HEK293 (cell line): ENCODE measurements at regions not wholly inside any gene's neighbourhood (a gene's known extent, or its start where the extent isn't known, plus 50 kb on each side); places are given as distances from the start of the nearest gene placed in this dataset.

ENCODE experiments used
- CTCF ChIA-PET: fragments of 350-600 bp; formaldehyde crosslinking; extraction: SDS; loops from one replicate; lab custom pipeline; 2021; ENCODE audit warnings: antibody characterized with exemption; lab: Yijun Ruan, JAX
- POLR2A ChIA-PET: fragments of 300-600 bp; formaldehyde crosslinking; extraction: SDS; loops from one replicate; lab custom pipeline; 2020; ENCODE audit warnings: antibody characterized with exemption, inconsistent platforms; lab: Yijun Ruan, JAX
- H3K27ac ChIP-seq: fragments of 200-500 bp; sonication (Bioruptor generic); 2 replicates; pipeline ENCODE4 v1.5.1; 2014; ENCODE audit warnings: low read depth, low read length, control low read depth, inconsistent platforms; ENCODE audit errors: extremely low read depth
- H3K36me3 ChIP-seq, 2 experiments: fragments of 200-500 bp in 1 of 2; sonication (Bioruptor generic) in 1 of 2; 1 replicate in 1 of 2; 2 replicates in 1 of 2; pipeline ENCODE4 v1.5.1; 2014 to 2017; ENCODE audit warnings: inconsistent platforms in 2 of 2, low read length in 2 of 2; ENCODE audit not compliant: control insufficient read depth in 2 of 2, insufficient read depth in 1 of 2
- H3K4me1 ChIP-seq: fragments of 200-500 bp; sonication (Bioruptor generic); 2 replicates; pipeline ENCODE4 v1.5.1; 2014; ENCODE audit warnings: mild to moderate bottlenecking, low read length, inconsistent platforms; ENCODE audit not compliant: control insufficient read depth, insufficient read depth
- H3K4me3 ChIP-seq: 2 replicates; pipeline ENCODE4 v1.5.1; 2011; ENCODE audit warnings: low read depth, mild to moderate bottlenecking, control low read depth, low read length, moderate library complexity
- H3K9me3 ChIP-seq: fragments of 200-500 bp; sonication (Bioruptor generic); 2 replicates; pipeline ENCODE4 v1.5.1; 2014; ENCODE audit warnings: low read depth, low read length, inconsistent platforms; ENCODE audit not compliant: control insufficient read depth, insufficient read depth
- INSM2 ChIP-seq: fragments of 450-650 bp; formaldehyde crosslinking; IDR thresholded peaks from 2 replicates; pipeline ENCODE4 v1.5.1; 2016; ENCODE audit warnings: missing biosample characterization, missing genetic modification characterization
- KLF9 ChIP-seq: fragments of 450-650 bp; formaldehyde crosslinking; IDR thresholded peaks from 2 replicates; pipeline ENCODE4 v1.5.1; 2016; ENCODE audit warnings: missing biosample characterization, missing genetic modification characterization, low read depth
- WT1 ChIP-seq: fragments of 450-650 bp; formaldehyde crosslinking; IDR thresholded peaks from 2 replicates; pipeline ENCODE4 v1.5.1; 2016; ENCODE audit warnings: missing biosample characterization, missing genetic modification characterization
- ZBTB20 ChIP-seq: fragments of 450-650 bp; formaldehyde crosslinking; IDR thresholded peaks from 2 replicates; pipeline ENCODE4 v1.5.1; 2016; ENCODE audit warnings: missing biosample characterization, missing genetic modification characterization
- ZBTB8A ChIP-seq: fragments of 450-650 bp; formaldehyde crosslinking; IDR thresholded peaks from 2 replicates; pipeline ENCODE4 v1.5.1; 2016; ENCODE audit warnings: missing biosample characterization, missing genetic modification characterization
- ZNF10 ChIP-seq: fragments of 450-650 bp; formaldehyde crosslinking; IDR thresholded peaks from 2 replicates; pipeline ENCODE4 v1.5.1; 2017; ENCODE audit warnings: missing biosample characterization, missing genetic modification characterization
- ZNF112 ChIP-seq: fragments of 450-650 bp; formaldehyde crosslinking; IDR thresholded peaks from 2 replicates; pipeline ENCODE4 v1.5.0; 2017; ENCODE audit warnings: missing biosample characterization, missing genetic modification characterization
- ZNF114 ChIP-seq: fragments of 450-650 bp; formaldehyde crosslinking; IDR thresholded peaks from 2 replicates; pipeline ENCODE4 v1.5.0; 2017; ENCODE audit warnings: missing biosample characterization, missing genetic modification characterization
- ZNF140 ChIP-seq: fragments of 450-650 bp; formaldehyde crosslinking; IDR thresholded peaks from 2 replicates; pipeline ENCODE4 v1.5.1; 2016; ENCODE audit warnings: missing biosample characterization, missing genetic modification characterization
- ZNF354C ChIP-seq: fragments of 450-650 bp; formaldehyde crosslinking; IDR thresholded peaks from 2 replicates; pipeline ENCODE4 v1.5.1; 2016; ENCODE audit warnings: missing biosample characterization, missing genetic modification characterization, low read depth, borderline replicate concordance
- ZNF433 ChIP-seq: fragments of 450-650 bp; formaldehyde crosslinking; IDR thresholded peaks from 2 replicates; pipeline ENCODE4 v1.5.1; 2016; ENCODE audit warnings: missing biosample characterization, missing genetic modification characterization, low read depth
- ZNF530 ChIP-seq: fragments of 450-650 bp; formaldehyde crosslinking; IDR thresholded peaks from 2 replicates; pipeline ENCODE4 v1.5.1; 2016; ENCODE audit warnings: low read depth, missing biosample characterization, missing genetic modification characterization
- ZNF555 ChIP-seq: fragments of 450-650 bp; formaldehyde crosslinking; conservative IDR thresholded peaks from 2 replicates; pipeline ENCODE4 v1.5.1; 2017; ENCODE audit warnings: missing biosample characterization, mild to moderate bottlenecking, missing genetic modification characterization, inconsistent platforms
- ZNF624 ChIP-seq: fragments of 450-650 bp; formaldehyde crosslinking; IDR thresholded peaks from 2 replicates; pipeline ENCODE4 v1.5.1; 2017; ENCODE audit warnings: missing biosample characterization, missing genetic modification characterization
- ZNF629 ChIP-seq: fragments of 450-650 bp; formaldehyde crosslinking; IDR thresholded peaks from 2 replicates; pipeline ENCODE4 v1.5.1; 2017; ENCODE audit warnings: missing biosample characterization, missing genetic modification characterization
- ZNF645 ChIP-seq: fragments of 450-650 bp; formaldehyde crosslinking; IDR thresholded peaks from 2 replicates; pipeline ENCODE4; 2016; ENCODE audit warnings: missing biosample characterization, missing genetic modification characterization
- ZNF670 ChIP-seq: fragments of 450-650 bp; formaldehyde crosslinking; IDR thresholded peaks from 2 replicates; pipeline ENCODE4 v1.5.1; 2016; ENCODE audit warnings: missing biosample characterization, missing genetic modification characterization, low read depth
- ZNF677 ChIP-seq: fragments of 450-650 bp; IDR thresholded peaks from 2 replicates; pipeline ENCODE4 v1.5.0; 2018; ENCODE audit warnings: missing biosample characterization, mild to moderate bottlenecking, missing genetic modification characterization, moderate library complexity
- ZNF776 ChIP-seq: fragments of 450-650 bp; formaldehyde crosslinking; IDR thresholded peaks from 2 replicates; pipeline ENCODE4 v1.5.0; 2017; ENCODE audit warnings: missing biosample characterization, missing genetic modification characterization, borderline replicate concordance
- ZNF785 ChIP-seq: fragments of 450-650 bp; formaldehyde crosslinking; IDR thresholded peaks from 2 replicates; pipeline ENCODE4 v1.5.1; 2016; ENCODE audit warnings: missing biosample characterization, missing genetic modification characterization
- ZNF792 ChIP-seq: fragments of 450-650 bp; formaldehyde crosslinking; IDR thresholded peaks from 2 replicates; pipeline ENCODE4 v1.5.1; 2016; ENCODE audit warnings: missing biosample characterization, missing genetic modification characterization
- ZNF830 ChIP-seq: fragments of 450-650 bp; IDR thresholded peaks from 2 replicates; pipeline ENCODE4 v1.5.0; 2018; ENCODE audit warnings: missing biosample characterization, missing genetic modification characterization, low read depth, mild to moderate bottlenecking, moderate library complexity
- TF ChIP-seq, protein P1 (sequence below): fragments of 450-650 bp; formaldehyde crosslinking; IDR thresholded peaks from 2 replicates; pipeline ENCODE4 v1.5.1; 2016; ENCODE audit warnings: missing biosample characterization, missing genetic modification characterization
- TF ChIP-seq, protein P2 (sequence below): fragments of 450-650 bp; formaldehyde crosslinking; IDR thresholded peaks from 2 replicates; pipeline ENCODE4 v1.5.1; 2016; ENCODE audit warnings: missing biosample characterization, missing genetic modification characterization

DNA sequence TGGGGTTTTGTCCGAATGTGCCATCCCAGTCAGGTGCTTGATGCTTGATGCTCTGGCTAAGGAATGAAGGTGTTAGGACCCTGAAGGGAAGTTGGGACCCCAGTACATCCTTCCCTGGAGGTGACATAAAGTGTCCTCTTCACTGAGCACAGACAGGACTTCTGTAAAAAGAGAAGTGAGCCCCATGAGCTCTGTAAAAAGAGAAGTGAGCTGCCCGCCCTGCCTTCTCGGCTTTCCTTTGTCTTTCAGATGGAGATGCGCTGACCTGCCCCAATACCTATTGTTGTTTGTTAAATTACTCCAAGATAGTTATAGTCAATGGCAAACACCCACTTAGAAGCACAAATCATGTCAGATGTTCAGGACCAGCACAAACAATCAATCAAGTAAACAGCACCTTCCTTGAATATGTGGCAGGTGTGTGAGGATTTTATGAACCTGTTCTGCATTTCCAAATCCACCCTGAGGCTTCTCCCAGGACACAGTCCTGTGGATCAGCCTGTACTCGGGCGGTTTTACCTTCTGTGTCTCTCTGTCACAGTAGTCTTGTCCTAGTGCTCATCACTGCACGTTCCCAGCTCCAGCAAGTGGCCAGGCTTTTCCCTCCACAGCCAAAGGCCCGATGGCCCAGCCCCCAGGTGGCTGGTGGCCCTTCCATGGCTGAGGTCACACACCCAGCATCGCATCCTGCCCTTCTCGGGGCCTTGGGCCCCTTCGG lies 191.4 kb downstream of the MTRR start:
- H3K36me3 ChIP-seq: no peaks in the 10 kb centered on the region
- no peaks in the 10 kb centered on the region for H3K9me3 ChIP-seq
- TF ChIP-seq ZNF555: no peak
- ChIA-PET POLR2A (no interaction called here), CTCF (no interaction called here)
- no peak overlapping the region for H3K4me3 ChIP-seq
- no peaks in the 10 kb centered on the region for H3K4me1 ChIP-seq
- H3K27ac ChIP-seq: no peak overlapping the region

DNA sequence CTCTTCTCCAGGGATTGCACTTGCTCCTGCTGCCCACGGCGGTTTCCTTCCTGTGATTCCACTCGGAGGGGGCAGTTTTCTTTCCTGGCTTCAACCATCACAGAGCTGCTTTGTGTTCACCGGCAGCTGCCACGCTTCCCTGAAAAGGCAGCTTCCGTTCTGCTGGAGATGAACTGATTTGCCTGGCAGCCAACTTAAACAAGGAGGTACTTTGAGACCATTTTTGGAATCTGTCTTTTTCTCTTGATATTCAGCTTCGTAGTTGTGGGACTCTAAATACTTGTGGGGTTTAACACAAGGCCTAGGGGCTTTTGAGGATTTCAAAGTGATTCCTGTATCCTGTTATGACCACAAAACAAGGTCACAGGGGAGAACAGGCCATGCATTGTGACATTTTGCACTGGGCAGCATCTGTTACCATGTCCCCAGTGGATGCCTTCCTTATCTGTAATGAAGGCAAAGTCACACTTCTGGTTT lies 192.0 kb downstream of the MTRR start:
- Histone ChIP-seq H3K4me3 (no peak overlapping the region), H3K4me1 (no peaks in the 10 kb centered on the region), H3K9me3 (no peaks in the 10 kb centered on the region), H3K27ac (no peak overlapping the region), H3K36me3 (no peaks in the 10 kb centered on the region)
- TF ChIP-seq WT1 (tag by site-specific recombination): no peak
- no peak for TF ChIP-seq INSM2
- no peak for TF ChIP-seq ZNF629
- no peak for TF ChIP-seq ZNF112 (tag by site-specific recombination)
- TF ChIP-seq ZNF530 (tag by site-specific recombination): no peak
- no peak for TF ChIP-seq ZNF677
- TF ChIP-seq ZNF830 (tag by site-specific recombination): no peak
- TF ChIP-seq ZNF792 (tag by site-specific recombination): no peak
- TF ChIP-seq, protein P1, sequence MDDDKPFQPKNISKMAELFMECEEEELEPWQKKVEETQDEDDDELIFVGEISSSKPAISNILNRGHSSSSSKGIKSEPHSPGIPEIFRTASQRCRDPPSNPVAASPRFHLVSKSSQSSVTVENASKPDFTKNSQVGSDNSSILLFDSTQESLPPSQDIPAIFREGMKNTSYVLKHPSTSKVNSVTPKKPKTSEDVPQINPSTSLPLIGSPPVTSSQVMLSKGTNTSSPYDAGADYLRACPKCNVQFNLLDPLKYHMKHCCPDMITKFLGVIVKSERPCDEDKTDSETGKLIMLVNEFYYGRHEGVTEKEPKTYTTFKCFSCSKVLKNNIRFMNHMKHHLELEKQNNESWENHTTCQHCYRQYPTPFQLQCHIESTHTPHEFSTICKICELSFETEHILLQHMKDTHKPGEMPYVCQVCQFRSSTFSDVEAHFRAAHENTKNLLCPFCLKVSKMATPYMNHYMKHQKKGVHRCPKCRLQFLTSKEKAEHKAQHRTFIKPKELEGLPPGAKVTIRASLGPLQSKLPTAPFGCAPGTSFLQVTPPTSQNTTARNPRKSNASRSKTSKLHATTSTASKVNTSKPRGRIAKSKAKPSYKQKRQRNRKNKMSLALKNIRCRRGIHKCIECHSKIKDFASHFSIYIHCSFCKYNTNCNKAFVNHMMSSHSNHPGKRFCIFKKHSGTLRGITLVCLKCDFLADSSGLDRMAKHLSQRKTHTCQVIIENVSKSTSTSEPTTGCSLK (tag by site-specific recombination): no peak
- CTCF ChIA-PET: no interaction called here
- POLR2A ChIA-PET: no interaction called here

GRCh38 chr5:8062521-8062920 lies 193.6 kb downstream of the MTRR start:
- CTCF ChIA-PET: no interaction called here
- POLR2A ChIA-PET: no interaction called here

More at GRCh38 chr5:8062521-8062920, 193.6 kb downstream of the MTRR start:
- no peak for TF ChIP-seq ZNF10
- TF ChIP-seq, protein P2, sequence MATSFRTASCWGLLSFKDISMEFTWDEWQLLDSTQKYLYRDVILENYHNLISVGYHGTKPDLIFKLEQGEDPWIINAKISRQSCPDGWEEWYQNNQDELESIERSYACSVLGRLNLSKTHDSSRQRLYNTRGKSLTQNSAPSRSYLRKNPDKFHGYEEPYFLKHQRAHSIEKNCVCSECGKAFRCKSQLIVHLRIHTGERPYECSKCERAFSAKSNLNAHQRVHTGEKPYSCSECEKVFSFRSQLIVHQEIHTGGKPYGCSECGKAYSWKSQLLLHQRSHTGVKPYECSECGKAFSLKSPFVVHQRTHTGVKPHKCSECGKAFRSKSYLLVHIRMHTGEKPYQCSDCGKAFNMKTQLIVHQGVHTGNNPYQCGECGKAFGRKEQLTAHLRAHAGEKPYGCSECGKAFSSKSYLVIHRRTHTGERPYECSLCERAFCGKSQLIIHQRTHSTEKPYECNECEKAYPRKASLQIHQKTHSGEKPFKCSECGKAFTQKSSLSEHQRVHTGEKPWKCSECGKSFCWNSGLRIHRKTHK: no peak
- TF ChIP-seq KLF9 (tag by site-specific recombination): no peak
- TF ChIP-seq ZNF433 (tag by site-specific recombination): no peak
- no peak for TF ChIP-seq ZNF354C (tag by site-specific recombination)
- no peak for TF ChIP-seq ZNF776
- no peak for TF ChIP-seq ZNF140 (tag by site-specific recombination)
- TF ChIP-seq ZNF624: no peak
- no peak for TF ChIP-seq ZNF785 (tag by site-specific recombination)
- no peak for TF ChIP-seq ZBTB20 (tag by site-specific recombination)
- TF ChIP-seq ZNF114 (tag by site-specific recombination): no peak
- TF ChIP-seq ZNF645 (tag by site-specific recombination): no peak
- TF ChIP-seq ZBTB8A (tag by site-specific recombination): no peak
- no peak for TF ChIP-seq ZNF670 (tag by site-specific recombination)
- Histone ChIP-seq H3K27ac (no peak overlapping the region), H3K4me1 (no peaks in the 10 kb centered on the region), H3K36me3 (no peaks in the 10 kb centered on the region), H3K4me3 (no peak overlapping the region), H3K9me3 (no peaks in the 10 kb centered on the region)
